KMS-11 (cell line): ENCODE measurements at regions not wholly inside any gene's neighbourhood (a gene's known extent, or its start where the extent isn't known, plus 50 kb on each side); places are given as distances from the start of the nearest gene placed in this dataset.

Source experiments
- H2AFZ ChIP-seq: fragments of 200-600 bp; sonication (generic); 2 replicates; pipeline ENCODE4 v1.6.1; 2016; ENCODE audit warnings: antibody characterized with exemption, mixed run types, low read depth
- H3K27ac ChIP-seq: fragments of 200-600 bp; sonication (generic); 2 replicates; pipeline ENCODE4 v1.6.1; 2016; ENCODE audit warnings: mild to moderate bottlenecking, mixed run types
- H3K27me3 ChIP-seq: fragments of 200-600 bp; sonication (generic); 2 replicates; pipeline ENCODE4 v1.6.1; 2017; ENCODE audit warnings: mild to moderate bottlenecking, low read depth, mixed run types, moderate library complexity; ENCODE audit not compliant: insufficient read depth
- H3K36me3 ChIP-seq: fragments of 200-600 bp; sonication (generic); 2 replicates; pipeline ENCODE4 v1.6.1; 2017; ENCODE audit warnings: mild to moderate bottlenecking, mixed run types; ENCODE audit not compliant: insufficient read depth
- H3K4me1 ChIP-seq: fragments of 200-600 bp; sonication (generic); 2 replicates; pipeline ENCODE4 v1.6.1; 2016; ENCODE audit warnings: mild to moderate bottlenecking, low read depth, mixed run types; ENCODE audit not compliant: poor library complexity, severe bottlenecking
- H3K4me2 ChIP-seq: fragments of 200-600 bp; sonication (generic); 2 replicates; pipeline ENCODE4 v1.7.0; 2016; ENCODE audit warnings: mild to moderate bottlenecking, mixed run types
- H3K4me3 ChIP-seq: fragments of 200-600 bp; sonication (generic); IDR thresholded peaks from 2 replicates; pipeline ENCODE4 v1.6.1; 2017; ENCODE audit warnings: low read depth, low read length, mixed read lengths; ENCODE audit not compliant: insufficient read depth
- H3K79me2 ChIP-seq: fragments of 200-600 bp; sonication (generic); 2 replicates; pipeline ENCODE4 v1.6.1; 2016; ENCODE audit warnings: low read depth, mixed run types; ENCODE audit not compliant: insufficient read depth
- H3K9ac ChIP-seq: fragments of 200-600 bp; sonication (generic); 2 replicates; pipeline ENCODE4 v1.6.1; 2016; ENCODE audit warnings: mild to moderate bottlenecking, mixed run types
- H4K20me1 ChIP-seq: fragments of 200-600 bp; sonication (generic); 2 replicates; pipeline ENCODE4 v1.6.1; 2016; ENCODE audit warnings: mild to moderate bottlenecking, mixed run types; ENCODE audit not compliant: insufficient read depth
- TF ChIP-seq, protein P1 (sequence below): fragments of 200-600 bp; sonication (generic); conservative IDR thresholded peaks from 2 replicates; pipeline ENCODE4 v1.6.1; 2017; ENCODE audit warnings: low read depth, mild to moderate bottlenecking, antibody characterized with exemption, low read length, moderate library complexity, mixed read lengths

DNA sequence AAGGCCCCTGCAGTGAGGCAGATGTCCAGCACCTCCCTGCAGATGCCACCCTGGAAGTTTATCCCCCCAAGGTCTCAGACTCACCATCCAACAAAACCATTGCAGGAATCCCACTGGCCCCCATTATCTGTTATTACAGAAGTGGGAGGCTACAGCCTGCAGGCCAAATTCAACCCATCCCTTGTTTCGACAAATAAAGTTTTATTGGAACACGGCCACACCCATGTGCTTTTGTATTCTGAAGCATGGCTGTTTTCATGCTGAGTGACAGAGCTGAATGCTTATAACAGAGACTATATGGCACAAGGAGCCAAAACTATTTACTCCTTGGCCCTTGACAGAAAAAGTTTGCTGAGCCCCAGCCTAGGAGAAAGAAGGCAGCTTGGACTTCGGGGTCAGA, 428.8 kb downstream of the CDK5RAP2 start:
- Histone ChIP-seq H3K4me1 (no peaks in the 10 kb centered on the region), H3K36me3 (no peaks in the 10 kb centered on the region), H3K79me2 (no peaks in the 10 kb centered on the region), H3K4me2 (no peak overlapping the region), H3K27ac (no peak overlapping the region), H3K4me3 (no peak overlapping the region), H2AFZ (no peak overlapping the region), H3K9ac (no peak overlapping the region), H4K20me1 (no peaks in the 10 kb centered on the region), H3K27me3 (no peaks in the 10 kb centered on the region)
- TF ChIP-seq, protein P1, sequence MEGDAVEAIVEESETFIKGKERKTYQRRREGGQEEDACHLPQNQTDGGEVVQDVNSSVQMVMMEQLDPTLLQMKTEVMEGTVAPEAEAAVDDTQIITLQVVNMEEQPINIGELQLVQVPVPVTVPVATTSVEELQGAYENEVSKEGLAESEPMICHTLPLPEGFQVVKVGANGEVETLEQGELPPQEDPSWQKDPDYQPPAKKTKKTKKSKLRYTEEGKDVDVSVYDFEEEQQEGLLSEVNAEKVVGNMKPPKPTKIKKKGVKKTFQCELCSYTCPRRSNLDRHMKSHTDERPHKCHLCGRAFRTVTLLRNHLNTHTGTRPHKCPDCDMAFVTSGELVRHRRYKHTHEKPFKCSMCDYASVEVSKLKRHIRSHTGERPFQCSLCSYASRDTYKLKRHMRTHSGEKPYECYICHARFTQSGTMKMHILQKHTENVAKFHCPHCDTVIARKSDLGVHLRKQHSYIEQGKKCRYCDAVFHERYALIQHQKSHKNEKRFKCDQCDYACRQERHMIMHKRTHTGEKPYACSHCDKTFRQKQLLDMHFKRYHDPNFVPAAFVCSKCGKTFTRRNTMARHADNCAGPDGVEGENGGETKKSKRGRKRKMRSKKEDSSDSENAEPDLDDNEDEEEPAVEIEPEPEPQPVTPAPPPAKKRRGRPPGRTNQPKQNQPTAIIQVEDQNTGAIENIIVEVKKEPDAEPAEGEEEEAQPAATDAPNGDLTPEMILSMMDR: no peak

DNA sequence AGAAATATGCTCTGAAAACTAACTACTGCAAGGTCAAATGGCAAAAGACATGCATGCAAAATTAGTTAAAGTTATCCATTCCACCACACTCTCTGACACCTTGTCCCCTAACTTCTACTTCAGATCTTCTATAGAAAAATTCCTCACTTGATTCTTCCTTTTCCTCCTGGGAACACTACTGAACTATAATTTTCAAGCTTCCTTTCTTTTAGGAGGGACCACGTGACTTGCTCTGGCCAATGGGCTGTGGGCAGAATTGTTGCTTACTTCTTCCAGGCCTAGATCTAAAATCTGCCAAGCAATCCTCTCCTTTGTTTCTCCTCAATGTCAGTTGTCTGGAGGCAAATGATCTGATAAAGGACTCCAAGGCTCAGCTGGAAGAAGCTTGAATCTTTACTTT, 441.0 kb downstream of the CDK5RAP2 start:
- Histone ChIP-seq H3K9ac (no peak overlapping the region), H3K27ac (no peak overlapping the region), H2AFZ (no peak overlapping the region), H4K20me1 (no peaks in the 10 kb centered on the region), H3K4me2 (no peak overlapping the region), H3K79me2 (no peaks in the 10 kb centered on the region), H3K4me1 (no peaks in the 10 kb centered on the region), H3K4me3 (no peak overlapping the region), H3K27me3 (no peaks in the 10 kb centered on the region), H3K36me3 (no peaks in the 10 kb centered on the region)
- TF ChIP-seq, protein P1: no peak

DNA sequence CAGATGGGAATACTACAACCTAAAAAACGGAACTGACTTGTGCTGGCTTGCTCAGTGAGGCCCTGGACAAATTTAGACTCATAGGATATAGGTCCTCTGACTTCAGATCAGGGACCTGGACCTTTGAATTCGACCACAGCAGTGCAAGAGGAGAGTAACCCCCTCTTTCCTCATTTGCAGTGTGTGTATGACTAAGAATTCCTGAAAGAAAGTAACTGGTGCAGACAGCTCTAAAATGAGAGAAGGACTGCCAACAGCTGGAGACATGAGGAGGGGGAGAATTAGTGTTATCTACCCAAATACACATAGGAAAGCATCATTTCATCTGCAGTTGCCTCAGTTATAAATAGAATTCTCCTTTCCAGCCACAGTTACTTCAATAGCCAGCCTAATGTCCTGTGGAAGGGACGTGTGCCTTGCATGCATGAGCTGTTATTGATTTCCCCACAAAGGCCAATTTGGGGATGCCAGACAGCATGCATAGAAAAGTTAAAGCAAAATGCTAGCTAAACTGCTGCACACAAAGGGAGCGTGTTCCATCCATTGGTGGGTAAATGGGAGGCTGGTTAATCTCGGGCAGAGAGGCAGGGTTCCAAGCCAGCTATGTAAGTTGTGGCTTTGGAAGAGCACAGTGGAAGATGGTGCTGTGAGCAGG, 442.7 kb downstream of the CDK5RAP2 start:
- H3K4me1 ChIP-seq: no peaks in the 10 kb centered on the region

DNA sequence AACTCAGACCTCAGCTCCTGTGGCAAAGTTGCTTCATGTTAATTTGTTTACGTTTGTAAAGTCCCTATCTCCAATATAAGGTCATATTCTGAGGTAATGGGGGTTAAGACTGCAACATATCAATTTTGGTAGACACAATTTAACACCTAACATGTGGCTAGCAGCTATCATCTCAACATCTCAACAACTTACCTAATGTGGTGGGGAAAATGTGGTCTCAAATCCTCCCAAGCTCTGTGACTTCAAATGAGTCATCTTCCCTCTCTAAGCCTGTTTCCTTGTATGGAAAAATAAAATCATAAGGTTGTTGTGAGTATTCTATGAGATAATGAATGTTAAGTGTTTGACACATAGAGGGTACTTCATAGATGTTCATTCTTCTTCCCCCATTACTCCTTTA, 443.3 kb downstream of the CDK5RAP2 start:
- Histone ChIP-seq H3K36me3 (no peaks in the 10 kb centered on the region), H2AFZ (no peak overlapping the region), H3K4me2 (no peak overlapping the region), H3K9ac (no peak overlapping the region), H3K27ac (no peak overlapping the region), H3K79me2 (no peaks in the 10 kb centered on the region), H3K4me1 (no peaks in the 10 kb centered on the region), H3K27me3 (no peaks in the 10 kb centered on the region), H3K4me3 (no peak overlapping the region), H4K20me1 (no peaks in the 10 kb centered on the region)
- TF ChIP-seq, protein P1: no peak

More for the DNA sequence above, 442.7 kb downstream of the CDK5RAP2 start:
- Histone ChIP-seq H4K20me1 (no peaks in the 10 kb centered on the region), H3K79me2 (no peaks in the 10 kb centered on the region), H2AFZ (no peak overlapping the region), H3K36me3 (no peaks in the 10 kb centered on the region), H3K9ac (no peak overlapping the region), H3K4me3 (no peak overlapping the region), H3K4me2 (no peak overlapping the region), H3K27me3 (no peaks in the 10 kb centered on the region), H3K27ac (no peak overlapping the region)
- TF ChIP-seq, protein P1: no peak
